ENCODE measurements at regions not wholly inside any gene's neighbourhood (a gene's known extent, or its start where the extent isn't known, plus 50 kb on each side); places are given as distances from the start of the nearest gene placed in this dataset.

DNA sequence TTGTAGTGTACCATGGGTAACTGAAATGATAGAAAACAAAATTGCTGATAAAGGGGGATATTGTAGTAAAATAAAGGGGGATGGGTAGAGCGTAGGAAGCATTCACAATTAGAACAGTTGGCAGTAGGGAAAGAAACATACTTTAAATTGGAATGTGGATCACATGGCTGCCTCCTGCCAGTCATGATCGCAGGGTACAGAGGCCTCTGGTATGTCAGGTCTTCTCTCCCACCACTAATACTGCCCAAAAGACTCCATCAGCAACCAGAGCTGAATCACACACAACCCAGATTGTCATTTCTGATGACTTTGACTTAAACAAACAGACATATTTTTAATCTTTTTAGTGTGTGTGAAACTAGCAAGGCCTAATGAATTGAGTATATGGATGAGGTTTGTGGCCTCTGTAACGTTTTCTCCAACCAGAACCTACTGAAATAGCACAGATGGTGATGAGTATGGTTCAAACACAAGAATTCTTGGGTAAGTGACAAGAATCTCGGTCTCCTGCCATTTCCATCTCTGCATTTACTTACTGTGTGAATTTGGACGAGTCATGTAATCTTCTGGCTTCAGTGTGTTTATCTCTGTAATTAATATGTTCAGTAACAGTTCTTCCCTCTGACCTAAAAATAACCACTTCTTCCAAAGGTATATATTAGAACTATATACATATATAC is 112.6 kb downstream of the USP22 start:
- TF ChIP-seq, protein P1, sequence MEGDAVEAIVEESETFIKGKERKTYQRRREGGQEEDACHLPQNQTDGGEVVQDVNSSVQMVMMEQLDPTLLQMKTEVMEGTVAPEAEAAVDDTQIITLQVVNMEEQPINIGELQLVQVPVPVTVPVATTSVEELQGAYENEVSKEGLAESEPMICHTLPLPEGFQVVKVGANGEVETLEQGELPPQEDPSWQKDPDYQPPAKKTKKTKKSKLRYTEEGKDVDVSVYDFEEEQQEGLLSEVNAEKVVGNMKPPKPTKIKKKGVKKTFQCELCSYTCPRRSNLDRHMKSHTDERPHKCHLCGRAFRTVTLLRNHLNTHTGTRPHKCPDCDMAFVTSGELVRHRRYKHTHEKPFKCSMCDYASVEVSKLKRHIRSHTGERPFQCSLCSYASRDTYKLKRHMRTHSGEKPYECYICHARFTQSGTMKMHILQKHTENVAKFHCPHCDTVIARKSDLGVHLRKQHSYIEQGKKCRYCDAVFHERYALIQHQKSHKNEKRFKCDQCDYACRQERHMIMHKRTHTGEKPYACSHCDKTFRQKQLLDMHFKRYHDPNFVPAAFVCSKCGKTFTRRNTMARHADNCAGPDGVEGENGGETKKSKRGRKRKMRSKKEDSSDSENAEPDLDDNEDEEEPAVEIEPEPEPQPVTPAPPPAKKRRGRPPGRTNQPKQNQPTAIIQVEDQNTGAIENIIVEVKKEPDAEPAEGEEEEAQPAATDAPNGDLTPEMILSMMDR (IDR thresholded peaks at IDR 0.05 in 8 of 11, conservative IDR thresholded peaks at IDR 0.05 in 3 of 11), result no peak
- no peak for TF ChIP-seq POLR2AphosphoS5 (IDR thresholded peaks at IDR 0.05)

All from spleen (tissue), 7 donors.